ENCODE measurements at regions not wholly inside any gene's neighbourhood (a gene's known extent, or its start where the extent isn't known, plus 50 kb on each side); places are given as distances from the start of the nearest gene placed in this dataset.

DNA sequence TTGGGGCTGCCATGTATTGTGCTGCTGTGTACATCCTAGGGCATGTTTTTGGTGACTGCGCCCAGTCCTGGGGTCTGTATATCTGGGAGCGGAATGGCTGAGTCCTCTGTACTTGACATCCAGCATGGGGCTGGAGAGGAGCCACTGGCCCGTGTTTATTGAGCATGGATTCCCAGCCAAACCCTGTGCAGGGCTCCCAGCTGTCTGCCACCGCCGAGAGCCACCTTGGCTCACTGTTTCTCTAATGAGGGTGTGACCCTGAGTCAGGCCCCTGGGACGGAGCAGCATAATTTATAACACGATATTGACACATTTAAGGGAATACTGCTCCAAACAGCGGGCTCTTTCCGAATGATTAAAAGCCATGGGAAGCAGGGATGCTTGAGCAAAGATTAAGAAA is 211.5 kb upstream of the PWP1 start:
- TF ChIP-seq JUN (IDR thresholded peaks at IDR 0.05; ENCODE audit: low read depth, low read length) (no peak), KDM1A (IDR thresholded peaks at IDR 0.05; ENCODE audit: borderline replicate concordance, low read length) (no peak), MAFK (IDR thresholded peaks at IDR 0.05; ENCODE audit: low read depth, low read length) (no peak), GTF2F1 (IDR thresholded peaks at IDR 0.05; ENCODE audit: borderline replicate concordance, low read depth, low read length) (no peak)
- Histone ChIP-seq H2AFZ (ENCODE audit: low read length) (no peak overlapping the region), H3K9ac (replicated peaks in 1 of 4; ENCODE audit: extremely low read depth in 1 of 4, low read depth in 3 of 4, low read length in 3 of 4) (no peak overlapping the region), H3K23me2 (ENCODE audit: low read depth, low read length) (no peaks in the 10 kb centered on the region), H2BK15ac (ENCODE audit: low read length) (no peak overlapping the region), H2AK5ac (ENCODE audit: low read depth, low read length) (no peak overlapping the region), H3K27me3 (replicated peaks in 1 of 4; ENCODE audit: control insufficient read depth in 3 of 4, extremely low read depth in 1 of 4, insufficient read depth in 3 of 4, low read length in 3 of 4) (no peaks in the 10 kb centered on the region; a peak in 3 of 7 replicates), H4K20me1 (replicated peaks in 1 of 2; ENCODE audit: control insufficient read depth in 1 of 2, insufficient read depth in 2 of 2, low read length in 2 of 2) (peaks cover 0 to 1% of the 10 kb centered on the region in 2 experiments), H3K4ac (replicated peaks; ENCODE audit: insufficient read length, low read depth, low read length) (no peak overlapping the region), H4K91ac (replicated peaks; ENCODE audit: insufficient read length, low read length) (no peak overlapping the region), H3K18ac (ENCODE audit: extremely low read depth, low read length) (no peak overlapping the region), H3K56ac (replicated peaks; ENCODE audit: insufficient read length, low read depth, low read length) (no peak overlapping the region), H3K27ac (ENCODE audit: low read depth, low read length) (no peak overlapping the region), H3K36me3 (ENCODE audit: control insufficient read depth in 2 of 4, insufficient read depth in 4 of 4, low read length in 3 of 4) (no peaks in the 10 kb centered on the region), H3K23ac (ENCODE audit: insufficient read length) (no peak overlapping the region), H2BK120ac (replicated peaks; ENCODE audit: low read depth, low read length) (no peak overlapping the region), H3K4me2 (ENCODE audit: insufficient read depth in 1 of 2, low read depth in 2 of 2, low read length in 2 of 2) (no peak overlapping the region), H4K5ac (ENCODE audit: insufficient read length, low read depth, low read length) (no peak overlapping the region), H4K8ac (ENCODE audit: extremely low read depth, insufficient read depth, low read length) (peak overlapping the region; percentile 72; the same call in 1 of the 2 replicates), H2BK5ac (ENCODE audit: low read depth, low read length) (no peak overlapping the region), H2BK12ac (ENCODE audit: low read depth, low read length) (no peak overlapping the region), H3K9me3 (ENCODE audit: insufficient read depth in 2 of 2, low read depth in 1 of 2, low read length in 1 of 2) (no peaks in the 10 kb centered on the region), H3K14ac (ENCODE audit: insufficient read length) (no peak overlapping the region), H2BK20ac (ENCODE audit: low read length) (no peak overlapping the region), H3K79me2 (ENCODE audit: control insufficient read depth in 1 of 2, insufficient read depth in 2 of 2, low read length in 2 of 2) (no peaks in the 10 kb centered on the region), H3K4me3 (ENCODE audit: extremely low read depth in 1 of 4, insufficient read depth in 2 of 4, low read depth in 3 of 4, low read length in 4 of 4) (no peak overlapping the region), H3K79me1 (ENCODE audit: low read depth, low read length) (no peaks in the 10 kb centered on the region; the same call in 1 of the 2 replicates), H3K4me1 (replicated peaks in 1 of 4; ENCODE audit: control insufficient read depth in 3 of 4, insufficient read depth in 4 of 4, low read length in 3 of 4) (no peaks in the 10 kb centered on the region)
- no peak for DNase-seq (ENCODE audit: low read depth in 1 of 2, low spot score in 2 of 2)
- ChIA-PET POLR2A (ENCODE audit: partially characterized antibody) (no interaction called here), CTCF (ENCODE audit: partially characterized antibody) (interaction anchor here (0.6 kb wide), 1 partner anchor 13 kb away, joined by 3 read pairs; no protein-coding TSS in a partner anchor)
- whole genome bisulfite sequencing, 2 experiments (ENCODE audit: extremely low coverage in 1 of 2, insufficient coverage in 1 of 2, insufficient read length in 1 of 2, insufficient replicate concordance in 2 of 2, low coverage in 1 of 2, low lambda C conversion rate in 2 of 2, missing lambda C conversion rate in 1 of 2) = 88% methylated on average over 9 of the region's 9 CpGs; no CpG with 5 or more reads in 1 of the 2 experiments
- FAIRE-seq = no peak

Measured in H1 (cell line).